SH-SY5Y (cell line): ENCODE measurements at regions not wholly inside any gene's neighbourhood (a gene's known extent, or its start where the extent isn't known, plus 50 kb on each side); places are given as distances from the start of the nearest gene placed in this dataset.

Experiments used
- GATA2 ChIP-seq: IDR thresholded peaks from 2 replicates; pipeline ENCODE4 v1.6.1; 2011; ENCODE audit warnings: mild to moderate bottlenecking, low read depth, low read length
- GATA3 ChIP-seq: IDR thresholded peaks from 2 replicates; pipeline ENCODE4 v1.6.1; 2011; ENCODE audit warnings: low read depth, mild to moderate bottlenecking, low read length, moderate library complexity

DNA sequence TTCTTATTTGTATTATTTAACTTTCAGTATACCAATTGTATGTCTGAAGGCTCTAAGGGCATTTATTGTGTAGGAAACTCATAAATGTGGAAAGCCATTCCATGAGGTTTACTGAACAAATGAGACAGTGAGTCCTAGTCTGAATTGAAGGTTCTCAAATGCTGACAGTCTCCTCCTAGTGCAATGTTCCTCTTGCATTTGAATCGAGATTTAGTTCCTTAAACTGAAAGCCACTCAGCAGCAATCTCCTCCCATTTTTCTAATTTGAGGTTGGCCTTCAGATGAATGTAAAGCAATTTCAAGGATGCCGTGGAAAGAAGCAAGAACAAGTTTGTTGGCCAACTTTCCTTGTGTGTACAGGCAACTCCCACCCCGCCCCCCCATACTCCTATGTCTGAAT, 493.2 kb upstream of the KLF4 start:
- no peak for TF ChIP-seq GATA2
- TF ChIP-seq GATA3: no peak
